ENCODE measurements at regions not wholly inside any gene's neighbourhood (a gene's known extent, or its start where the extent isn't known, plus 50 kb on each side); places are given as distances from the start of the nearest gene placed in this dataset.

DNA sequence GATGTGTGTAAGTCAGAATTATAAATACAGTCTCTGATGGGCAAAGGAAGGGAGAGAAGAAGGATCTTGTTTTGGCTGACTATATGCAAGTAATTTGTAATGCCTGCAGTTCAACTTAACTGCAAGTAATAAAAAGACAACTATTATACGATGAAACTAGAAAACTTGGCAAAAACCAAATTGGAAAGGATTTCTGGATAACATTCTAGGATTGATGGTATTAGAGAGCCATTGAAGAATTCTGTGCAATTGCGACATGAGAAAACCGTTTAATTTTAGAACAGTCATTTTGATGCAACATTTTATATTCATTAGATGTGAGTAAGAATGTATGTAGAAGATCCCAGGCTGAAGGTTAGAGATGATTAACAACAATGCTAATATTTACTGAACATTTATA, 1334.1 kb downstream of the EFNB2 start:
- Mint-ChIP-seq H3K9me3 (ENCODE audit: unreplicated experiment) (no peaks in the 10 kb centered on the region), H3K4me3 (ENCODE audit: unreplicated experiment) (no peak overlapping the region)
- TF ChIP-seq, protein P1, sequence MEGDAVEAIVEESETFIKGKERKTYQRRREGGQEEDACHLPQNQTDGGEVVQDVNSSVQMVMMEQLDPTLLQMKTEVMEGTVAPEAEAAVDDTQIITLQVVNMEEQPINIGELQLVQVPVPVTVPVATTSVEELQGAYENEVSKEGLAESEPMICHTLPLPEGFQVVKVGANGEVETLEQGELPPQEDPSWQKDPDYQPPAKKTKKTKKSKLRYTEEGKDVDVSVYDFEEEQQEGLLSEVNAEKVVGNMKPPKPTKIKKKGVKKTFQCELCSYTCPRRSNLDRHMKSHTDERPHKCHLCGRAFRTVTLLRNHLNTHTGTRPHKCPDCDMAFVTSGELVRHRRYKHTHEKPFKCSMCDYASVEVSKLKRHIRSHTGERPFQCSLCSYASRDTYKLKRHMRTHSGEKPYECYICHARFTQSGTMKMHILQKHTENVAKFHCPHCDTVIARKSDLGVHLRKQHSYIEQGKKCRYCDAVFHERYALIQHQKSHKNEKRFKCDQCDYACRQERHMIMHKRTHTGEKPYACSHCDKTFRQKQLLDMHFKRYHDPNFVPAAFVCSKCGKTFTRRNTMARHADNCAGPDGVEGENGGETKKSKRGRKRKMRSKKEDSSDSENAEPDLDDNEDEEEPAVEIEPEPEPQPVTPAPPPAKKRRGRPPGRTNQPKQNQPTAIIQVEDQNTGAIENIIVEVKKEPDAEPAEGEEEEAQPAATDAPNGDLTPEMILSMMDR (IDR thresholded peaks at IDR 0.05; ENCODE audit: partially characterized antibody, unreplicated experiment): no peak

DNA sequence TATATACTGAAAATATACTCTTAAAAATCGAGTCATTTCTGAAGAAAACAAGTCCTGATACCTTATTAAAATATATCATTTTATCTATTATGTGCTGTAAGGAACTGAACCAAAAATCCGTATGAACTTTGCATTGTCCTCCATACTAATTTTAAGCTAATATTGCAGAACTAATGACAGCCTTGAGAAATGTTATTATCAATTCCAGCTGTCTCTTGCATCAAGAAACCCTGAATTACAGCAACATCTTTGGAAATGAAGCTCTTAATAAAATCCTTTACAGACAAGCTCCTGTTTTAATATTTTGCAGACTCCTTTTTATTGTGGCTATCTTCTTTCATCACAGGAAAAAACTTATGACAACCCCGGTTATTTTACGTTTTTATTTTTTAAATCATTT, 1335.3 kb downstream of the EFNB2 start:
- TF ChIP-seq, protein P1 (IDR thresholded peaks at IDR 0.05; ENCODE audit: partially characterized antibody, unreplicated experiment): no peak
- H3K4me1 Mint-ChIP-seq (ENCODE audit: low read depth, unreplicated experiment): peaks cover 23% of the 10 kb centered on the region
- peaks cover 1% of the 10 kb centered on the region for H3K27me3 Mint-ChIP-seq (ENCODE audit: unreplicated experiment)
- H3K27ac Mint-ChIP-seq (ENCODE audit: unreplicated experiment): no peak overlapping the region
- no peak overlapping the region for H3K4me3 Mint-ChIP-seq (ENCODE audit: unreplicated experiment)
- H3K36me3 Mint-ChIP-seq (ENCODE audit: unreplicated experiment): no peaks in the 10 kb centered on the region
- no peak for DNase-seq
- H3K9me3 Mint-ChIP-seq (ENCODE audit: unreplicated experiment): no peaks in the 10 kb centered on the region

More for the DNA sequence above, 1334.1 kb downstream of the EFNB2 start:
- Mint-ChIP-seq H3K27ac (ENCODE audit: unreplicated experiment) (no peak overlapping the region), H3K27me3 (ENCODE audit: unreplicated experiment) (peaks cover under 1% of the 10 kb centered on the region), H3K36me3 (ENCODE audit: unreplicated experiment) (no peaks in the 10 kb centered on the region), H3K4me1 (ENCODE audit: low read depth, unreplicated experiment) (peaks cover 16% of the 10 kb centered on the region)
- DNase-seq: no peak

DNA sequence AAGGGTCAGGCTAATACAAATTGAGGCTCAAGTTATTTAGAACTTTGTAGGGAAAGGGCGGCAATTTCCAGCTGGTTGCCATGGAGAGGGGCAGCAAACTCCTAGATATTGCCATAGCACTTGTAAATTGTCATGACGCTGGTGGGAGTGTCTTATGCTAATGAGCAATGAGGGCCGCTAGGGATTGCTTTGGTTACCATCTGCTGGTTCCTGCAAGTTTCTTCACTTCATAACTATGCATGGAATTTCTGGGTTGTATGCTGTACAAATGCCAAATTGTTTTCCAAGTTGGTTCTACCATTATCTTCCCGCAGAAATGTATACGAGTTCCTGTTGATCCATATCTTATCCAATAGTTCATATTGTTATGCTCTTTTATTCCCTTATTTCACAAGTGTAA, 1339.4 kb downstream of the EFNB2 start:
- peaks cover 22% of the 10 kb centered on the region for H3K4me1 Mint-ChIP-seq (ENCODE audit: low read depth, unreplicated experiment)
- no peaks in the 10 kb centered on the region for H3K36me3 Mint-ChIP-seq (ENCODE audit: unreplicated experiment)
- H3K27me3 Mint-ChIP-seq (ENCODE audit: unreplicated experiment): peaks cover 1% of the 10 kb centered on the region
- no peak for DNase-seq
- H3K4me3 Mint-ChIP-seq (ENCODE audit: unreplicated experiment): peak overlapping the region; percentile 27
- H3K9me3 Mint-ChIP-seq (ENCODE audit: unreplicated experiment): no peaks in the 10 kb centered on the region
- H3K27ac Mint-ChIP-seq (ENCODE audit: unreplicated experiment): no peak overlapping the region
- TF ChIP-seq, protein P1 (IDR thresholded peaks at IDR 0.05; ENCODE audit: partially characterized antibody, unreplicated experiment): no peak

DNA sequence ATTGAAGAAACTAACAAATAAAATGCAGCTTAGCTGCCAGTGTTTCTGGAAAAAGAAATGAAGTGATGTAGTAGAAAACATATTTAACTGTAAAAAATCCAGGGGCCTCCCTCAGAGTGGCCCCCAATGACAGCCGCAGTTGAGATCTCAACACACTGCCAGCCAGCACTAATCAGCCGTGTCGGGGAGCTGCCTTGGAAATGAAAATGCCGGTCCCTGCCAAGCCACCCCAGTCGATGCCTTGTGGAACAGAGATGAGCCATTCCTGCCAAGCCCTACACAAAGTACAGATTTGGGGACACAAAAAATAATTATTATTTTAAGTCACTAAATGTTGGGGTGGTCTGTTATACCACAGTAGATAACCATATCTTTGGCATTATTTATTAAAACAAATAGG, 1342.4 kb downstream of the EFNB2 start:
- Mint-ChIP-seq H3K4me3 (ENCODE audit: unreplicated experiment) (no peak overlapping the region), H3K4me1 (ENCODE audit: low read depth, unreplicated experiment) (peaks cover 29% of the 10 kb centered on the region), H3K9me3 (ENCODE audit: unreplicated experiment) (no peaks in the 10 kb centered on the region), H3K27ac (ENCODE audit: unreplicated experiment) (no peak overlapping the region), H3K27me3 (ENCODE audit: unreplicated experiment) (peaks cover 1% of the 10 kb centered on the region), H3K36me3 (ENCODE audit: unreplicated experiment) (no peaks in the 10 kb centered on the region)
- DNase-seq: no peak
- TF ChIP-seq, protein P1 (IDR thresholded peaks at IDR 0.05; ENCODE audit: partially characterized antibody, unreplicated experiment): no peak

DNA sequence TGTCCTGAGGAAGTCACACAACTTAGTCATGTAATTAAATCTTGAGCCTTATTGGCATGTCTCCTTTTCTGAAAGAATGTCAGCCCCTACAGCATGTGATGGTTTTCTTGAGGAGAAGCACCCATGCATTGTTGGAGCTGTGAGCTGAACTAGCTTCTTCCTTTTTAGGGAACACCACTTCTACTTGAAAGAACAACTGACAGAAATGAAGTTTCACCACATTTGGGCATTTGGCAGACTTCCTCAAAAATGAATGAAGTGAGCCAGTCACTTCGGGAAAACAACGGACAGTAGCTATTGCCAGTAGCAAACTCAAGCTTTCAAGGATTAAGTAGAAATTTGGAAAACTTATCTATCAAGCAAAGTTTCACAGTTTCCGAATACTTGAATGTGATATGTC, 1351.3 kb downstream of the EFNB2 start:
- Mint-ChIP-seq H3K4me1 (ENCODE audit: low read depth, unreplicated experiment) (no peaks in the 10 kb centered on the region), H3K27me3 (ENCODE audit: unreplicated experiment) (no peaks in the 10 kb centered on the region), H3K4me3 (ENCODE audit: unreplicated experiment) (no peak overlapping the region), H3K36me3 (ENCODE audit: unreplicated experiment) (no peaks in the 10 kb centered on the region), H3K9me3 (ENCODE audit: unreplicated experiment) (no peaks in the 10 kb centered on the region), H3K27ac (ENCODE audit: unreplicated experiment) (no peak overlapping the region)
- DNase-seq: no peak
- TF ChIP-seq, protein P1 (IDR thresholded peaks at IDR 0.05; ENCODE audit: partially characterized antibody, unreplicated experiment): no peak
